Effector memory CD8-positive, alpha-beta T cell (primary cell): ENCODE measurements at regions not wholly inside any gene's neighbourhood (a gene's known extent, or its start where the extent isn't known, plus 50 kb on each side); places are given as distances from the start of the nearest gene placed in this dataset.

Source experiments
- ATAC-seq: fragments of 150-1000 bp; cut with Tn5 transposase; replicated peaks from 2 replicates; pipeline ENCODE4 v1.10.0; 2021; ENCODE audit warnings: mild to moderate bottlenecking, moderate library complexity
- DNase-seq, 3 experiments: peaks; one replicate each; pipeline ENCODE4 v3.0.0; 2021
- H3K27ac Mint-ChIP-seq, 2 donors: one replicate each; pipeline ENCODE4 v1.8.0; 2022; ENCODE audit warnings: mild to moderate bottlenecking in 2 of 2, mixed read lengths in 2 of 2, moderate library complexity in 2 of 2
- H3K27me3 Mint-ChIP-seq, 2 donors: one replicate each; pipeline ENCODE4 v1.8.0; 2022; ENCODE audit warnings: mixed read lengths in 2 of 2
- H3K36me3 Mint-ChIP-seq: one replicate; pipeline ENCODE4 v1.8.0; 2022; ENCODE audit warnings: mild to moderate bottlenecking, moderate library complexity, mixed read lengths; ENCODE audit not compliant: insufficient read depth
- H3K4me1 Mint-ChIP-seq, 2 donors: one replicate each; pipeline ENCODE4 v1.8.0; 2022; ENCODE audit warnings: low read depth in 2 of 2, mixed read lengths in 2 of 2
- H3K4me3 Mint-ChIP-seq, 2 donors: one replicate each; pipeline ENCODE4 v1.8.0; 2022; ENCODE audit warnings: mild to moderate bottlenecking in 2 of 2, mixed read lengths in 2 of 2, moderate library complexity in 2 of 2
- H3K9me3 Mint-ChIP-seq, 2 donors: one replicate each; pipeline ENCODE4 v1.8.0; 2022; ENCODE audit warnings: mixed read lengths in 2 of 2

- Mint-ChIP-seq H3K27me3 (no peaks in the 10 kb centered on the region), H3K9me3 (peaks cover 0 to 2% of the 10 kb centered on the region in 2 donors), H3K4me3 (no peak overlapping the region), H3K4me1 (no peaks in the 10 kb centered on the region), H3K27ac (no peak overlapping the region), H3K36me3 (no peaks in the 10 kb centered on the region)
- DNase-seq (no peak), ATAC-seq (no peak)
Measured at GRCh38 chr4:158015241-158015640, 157.6 kb downstream of the GASK1B start.

GRCh38 chr4:158013858-158014257, 159.0 kb downstream of the GASK1B start:
- Mint-ChIP-seq H3K9me3 (peaks cover 0 to 2% of the 10 kb centered on the region in 2 donors), H3K36me3 (no peaks in the 10 kb centered on the region), H3K4me1 (no peaks in the 10 kb centered on the region), H3K4me3 (no peak overlapping the region), H3K27ac (no peak overlapping the region), H3K27me3 (no peaks in the 10 kb centered on the region)
- DNase-seq = no peak
- no peak for ATAC-seq

- DNase-seq = no peak
- H3K27ac Mint-ChIP-seq = no peak overlapping the region
- peaks cover 0 to 3% of the 10 kb centered on the region in 2 donors for H3K9me3 Mint-ChIP-seq
- H3K27me3 Mint-ChIP-seq = no peaks in the 10 kb centered on the region
- H3K36me3 Mint-ChIP-seq = no peaks in the 10 kb centered on the region
- H3K4me3 Mint-ChIP-seq = no peak overlapping the region
- no peaks in the 10 kb centered on the region for H3K4me1 Mint-ChIP-seq
- ATAC-seq = no peak
Measured at GRCh38 chr4:158010361-158010760, 162.5 kb downstream of the GASK1B start.

- no peaks in the 10 kb centered on the region for H3K27me3 Mint-ChIP-seq
Measured at GRCh38 chr4:158008551-158009218, 164.1 kb downstream of the GASK1B start.

GRCh38 chr4:158007566-158007965, 165.3 kb downstream of the GASK1B start:
- H3K36me3 Mint-ChIP-seq = no peaks in the 10 kb centered on the region
- H3K4me3 Mint-ChIP-seq = no peak overlapping the region
- peaks cover 0 to 3% of the 10 kb centered on the region in 2 donors for H3K9me3 Mint-ChIP-seq
- DNase-seq (no peak), ATAC-seq (no peak)
- H3K27me3 Mint-ChIP-seq = no peaks in the 10 kb centered on the region
- H3K4me1 Mint-ChIP-seq = no peaks in the 10 kb centered on the region
- H3K27ac Mint-ChIP-seq = no peak overlapping the region

More at GRCh38 chr4:158008551-158009218, 164.1 kb downstream of the GASK1B start:
- ATAC-seq (no peak), DNase-seq (no peak)
- Mint-ChIP-seq H3K4me3 (no peak overlapping the region), H3K36me3 (no peaks in the 10 kb centered on the region), H3K9me3 (peaks cover 0 to 3% of the 10 kb centered on the region in 2 donors), H3K4me1 (no peaks in the 10 kb centered on the region), H3K27ac (no peak overlapping the region)

GRCh38 chr4:158006990-158007389, 165.8 kb downstream of the GASK1B start:
- no peak for DNase-seq
- H3K27me3 Mint-ChIP-seq = no peaks in the 10 kb centered on the region
- ATAC-seq = no peak
- H3K36me3 Mint-ChIP-seq = no peaks in the 10 kb centered on the region
- no peak overlapping the region for H3K27ac Mint-ChIP-seq
- no peaks in the 10 kb centered on the region for H3K4me1 Mint-ChIP-seq
- peaks cover 0 to 3% of the 10 kb centered on the region in 2 donors for H3K9me3 Mint-ChIP-seq
- H3K4me3 Mint-ChIP-seq = no peak overlapping the region

- DNase-seq (no peak), ATAC-seq (no peak)
- H3K27ac Mint-ChIP-seq = no peak overlapping the region
- no peaks in the 10 kb centered on the region for H3K4me1 Mint-ChIP-seq
- no peaks in the 10 kb centered on the region for H3K36me3 Mint-ChIP-seq
- H3K27me3 Mint-ChIP-seq = no peaks in the 10 kb centered on the region
- H3K9me3 Mint-ChIP-seq = peaks cover 0 to 3% of the 10 kb centered on the region in 2 donors
- no peak overlapping the region for H3K4me3 Mint-ChIP-seq
Measured at GRCh38 chr4:158005021-158005420, 167.8 kb downstream of the GASK1B start.

- Mint-ChIP-seq H3K27ac (no peak overlapping the region), H3K36me3 (no peaks in the 10 kb centered on the region), H3K4me3 (no peak overlapping the region), H3K27me3 (no peaks in the 10 kb centered on the region), H3K4me1 (no peaks in the 10 kb centered on the region), H3K9me3 (peaks cover 0 to 3% of the 10 kb centered on the region in 2 donors)
- DNase-seq (no peak), ATAC-seq (no peak)
Measured at GRCh38 chr4:158004101-158004500, 168.7 kb downstream of the GASK1B start.

GRCh38 chr4:158003212-158003611, 169.6 kb downstream of the GASK1B start:
- no peak for DNase-seq
- H3K9me3 Mint-ChIP-seq = no peaks in the 10 kb centered on the region
- no peak overlapping the region for H3K4me3 Mint-ChIP-seq
- no peaks in the 10 kb centered on the region for H3K4me1 Mint-ChIP-seq
- no peak for ATAC-seq
- H3K27ac Mint-ChIP-seq = no peak overlapping the region
- no peaks in the 10 kb centered on the region for H3K36me3 Mint-ChIP-seq
- H3K27me3 Mint-ChIP-seq = no peaks in the 10 kb centered on the region

GRCh38 chr4:158002173-158002572, 170.7 kb downstream of the GASK1B start:
- H3K36me3 Mint-ChIP-seq = no peaks in the 10 kb centered on the region
- H3K9me3 Mint-ChIP-seq = no peaks in the 10 kb centered on the region
- no peak overlapping the region for H3K4me3 Mint-ChIP-seq
- DNase-seq (no peak), ATAC-seq (no peak)
- no peak overlapping the region for H3K27ac Mint-ChIP-seq
- no peaks in the 10 kb centered on the region for H3K4me1 Mint-ChIP-seq
- H3K27me3 Mint-ChIP-seq = no peaks in the 10 kb centered on the region

- ATAC-seq (no peak), DNase-seq (no peak)
- Mint-ChIP-seq H3K4me3 (no peak overlapping the region), H3K27me3 (no peaks in the 10 kb centered on the region), H3K36me3 (no peaks in the 10 kb centered on the region), H3K4me1 (no peaks in the 10 kb centered on the region), H3K9me3 (no peaks in the 10 kb centered on the region), H3K27ac (no peak overlapping the region)
Measured at GRCh38 chr4:158001756-158002155, 171.1 kb downstream of the GASK1B start.

- no peak overlapping the region for H3K4me3 Mint-ChIP-seq
- no peak overlapping the region for H3K27ac Mint-ChIP-seq
- H3K9me3 Mint-ChIP-seq = no peaks in the 10 kb centered on the region
- ATAC-seq = no peak
- DNase-seq = no peak
- H3K27me3 Mint-ChIP-seq = no peaks in the 10 kb centered on the region
- H3K4me1 Mint-ChIP-seq = no peaks in the 10 kb centered on the region
- no peaks in the 10 kb centered on the region for H3K36me3 Mint-ChIP-seq
Measured at GRCh38 chr4:157999723-158000122, 173.1 kb downstream of the GASK1B start.

GRCh38 chr4:157997296-157997695, 175.5 kb downstream of the GASK1B start:
- Mint-ChIP-seq H3K36me3 (no peaks in the 10 kb centered on the region), H3K27me3 (no peaks in the 10 kb centered on the region), H3K4me1 (no peaks in the 10 kb centered on the region), H3K27ac (no peak overlapping the region), H3K9me3 (no peaks in the 10 kb centered on the region), H3K4me3 (no peak overlapping the region)
- DNase-seq (no peak), ATAC-seq (no peak)

GRCh38 chr4:157996061-157997028, 176.5 kb downstream of the GASK1B start:
- ATAC-seq = no peak
- H3K4me1 Mint-ChIP-seq = no peaks in the 10 kb centered on the region
- H3K4me3 Mint-ChIP-seq = no peak overlapping the region
- no peak overlapping the region for H3K27ac Mint-ChIP-seq
- no peaks in the 10 kb centered on the region for H3K9me3 Mint-ChIP-seq
- no peaks in the 10 kb centered on the region for H3K27me3 Mint-ChIP-seq
- no peak for DNase-seq
- no peaks in the 10 kb centered on the region for H3K36me3 Mint-ChIP-seq
